ENCODE measurements at regions not wholly inside any gene's neighbourhood (a gene's known extent, or its start where the extent isn't known, plus 50 kb on each side); places are given as distances from the start of the nearest gene placed in this dataset.

GRCh38 chr16:61323456-61323855, 712.8 kb downstream of the CDH8 start:
- TF ChIP-seq, protein P1, sequence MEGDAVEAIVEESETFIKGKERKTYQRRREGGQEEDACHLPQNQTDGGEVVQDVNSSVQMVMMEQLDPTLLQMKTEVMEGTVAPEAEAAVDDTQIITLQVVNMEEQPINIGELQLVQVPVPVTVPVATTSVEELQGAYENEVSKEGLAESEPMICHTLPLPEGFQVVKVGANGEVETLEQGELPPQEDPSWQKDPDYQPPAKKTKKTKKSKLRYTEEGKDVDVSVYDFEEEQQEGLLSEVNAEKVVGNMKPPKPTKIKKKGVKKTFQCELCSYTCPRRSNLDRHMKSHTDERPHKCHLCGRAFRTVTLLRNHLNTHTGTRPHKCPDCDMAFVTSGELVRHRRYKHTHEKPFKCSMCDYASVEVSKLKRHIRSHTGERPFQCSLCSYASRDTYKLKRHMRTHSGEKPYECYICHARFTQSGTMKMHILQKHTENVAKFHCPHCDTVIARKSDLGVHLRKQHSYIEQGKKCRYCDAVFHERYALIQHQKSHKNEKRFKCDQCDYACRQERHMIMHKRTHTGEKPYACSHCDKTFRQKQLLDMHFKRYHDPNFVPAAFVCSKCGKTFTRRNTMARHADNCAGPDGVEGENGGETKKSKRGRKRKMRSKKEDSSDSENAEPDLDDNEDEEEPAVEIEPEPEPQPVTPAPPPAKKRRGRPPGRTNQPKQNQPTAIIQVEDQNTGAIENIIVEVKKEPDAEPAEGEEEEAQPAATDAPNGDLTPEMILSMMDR (conservative IDR thresholded peaks at IDR 0.05), result no peak
- TF ChIP-seq ZFX (IDR thresholded peaks at IDR 0.05), result no peak
